B cell (primary cell): ENCODE measurements at regions not wholly inside any gene's neighbourhood (a gene's known extent, or its start where the extent isn't known, plus 50 kb on each side); places are given as distances from the start of the nearest gene placed in this dataset.

Experiments
- ATAC-seq: fragments of 200-7000 bp; cut with Tn5 transposase; one replicate; pipeline ENCODE4 v1.10.0; 2021; ENCODE audit warnings: low read depth, mild to moderate bottlenecking, moderate number of reproducible peaks, moderate library complexity
- CTCF ChIA-PET: fragments of 350-600 bp; sonication (Branson Sonifier 250); formaldehyde crosslinking; loops from one replicate; lab custom pipeline; 2021; ENCODE audit warnings: antibody characterized with exemption, inconsistent platforms; lab: Charles Lee
- POLR2A ChIA-PET: fragments of 350-600 bp; sonication (Branson Sonifier 250); formaldehyde crosslinking; loops from one replicate; lab custom pipeline; 2021; ENCODE audit warnings: antibody characterized with exemption; lab: Charles Lee
- DNase-seq: peaks from one replicate; pipeline ENCODE4 v3.0.0; 2013
- H2AFZ ChIP-seq: 2 replicates; pipeline ENCODE4 v1.6.1; 2012; ENCODE audit warnings: mild to moderate bottlenecking, low read depth, low read length; ENCODE audit not compliant: insufficient read depth, poor library complexity, severe bottlenecking
- H3K27ac ChIP-seq, 2 donors: 1 replicate in 1 of 2; 2 replicates in 1 of 2; pipeline ENCODE4 v1.5.1; 2012 to 2013; ENCODE audit warnings: low read length in 2 of 2, mild to moderate bottlenecking in 2 of 2, moderate library complexity in 1 of 2
- H3K27me3 ChIP-seq, 4 experiments: fragments of 200-600 bp in 1 of 4; sonication (generic) in 1 of 4; replicated peaks in 1 of 4; 1 replicate in 2 of 4; 2 replicates in 2 of 4; pipeline versions ENCODE4 v1.6.1 to v1.7.0; 2013 to 2016; ENCODE audit warnings: low read length in 3 of 4, mild to moderate bottlenecking in 2 of 4, mixed read lengths in 1 of 4, moderate library complexity in 1 of 4; ENCODE audit not compliant: insufficient read depth in 4 of 4, control insufficient read depth in 3 of 4; ENCODE audit errors: control extremely low read depth in 1 of 4
- H3K36me3 ChIP-seq, 2 experiments: replicated peaks in 1 of 2; 1 replicate in 1 of 2; 2 replicates in 1 of 2; pipeline versions ENCODE4 v1.6.1 to v1.7.1; 2013; ENCODE audit warnings: low read length in 1 of 2; ENCODE audit not compliant: insufficient read depth in 2 of 2, control insufficient read depth in 1 of 2; ENCODE audit errors: control extremely low read depth in 1 of 2, extremely low read depth in 1 of 2
- H3K4me1 ChIP-seq, 2 donors: fragments of 200-600 bp in 1 of 2; sonication (generic) in 1 of 2; 1 replicate in 1 of 2; 2 replicates in 1 of 2; pipeline versions ENCODE4 v1.5.1 to v1.6.1; 2013 to 2017; ENCODE audit warnings: low read length in 2 of 2; ENCODE audit not compliant: control insufficient read depth in 2 of 2, insufficient read depth in 2 of 2
- H3K4me2 ChIP-seq: replicated peaks from 2 replicates; pipeline ENCODE3; 2012; ENCODE audit warnings: mild to moderate bottlenecking, low read depth, low read length; ENCODE audit not compliant: poor library complexity, severe bottlenecking
- H3K4me3 ChIP-seq, 5 experiments: fragments of 200-600 bp in 1 of 5; sonication (generic) in 1 of 5; 1 replicate in 3 of 5; 2 replicates in 2 of 5; pipeline versions ENCODE4 v1.5.1 to v1.7.0; 2011 to 2016; ENCODE audit warnings: low read length in 4 of 5, mild to moderate bottlenecking in 4 of 5, low read depth in 2 of 5, control low read depth in 1 of 5, moderate library complexity in 1 of 5; ENCODE audit not compliant: insufficient read depth in 1 of 5; ENCODE audit errors: control extremely low read depth in 1 of 5, extremely low read depth in 1 of 5
- H3K79me2 ChIP-seq: fragments of 200-600 bp; sonication (generic); one replicate; pipeline ENCODE4 v1.6.0; 2016; ENCODE audit warnings: low read length; ENCODE audit not compliant: control insufficient read depth, insufficient read depth
- H3K9ac ChIP-seq: fragments of 200-600 bp; sonication (generic); 2 replicates; pipeline ENCODE4 v1.6.1; 2017; ENCODE audit warnings: mild to moderate bottlenecking, low read length, moderate library complexity
- H3K9me3 ChIP-seq, 3 donors: one replicate each; pipeline versions ENCODE4 v1.6.1 to v1.7.1; 2013; ENCODE audit warnings: low read length in 2 of 3; ENCODE audit not compliant: control insufficient read depth in 2 of 3, insufficient read depth in 1 of 3; ENCODE audit errors: control extremely low read depth in 1 of 3
- H4K20me1 ChIP-seq: 2 replicates; pipeline ENCODE4 v1.6.0; 2012; ENCODE audit warnings: mild to moderate bottlenecking, low read length; ENCODE audit not compliant: insufficient read depth, control insufficient read depth, poor library complexity, severe bottlenecking
- H3K27ac Mint-ChIP-seq: one replicate; pipeline ENCODE4 v1.8.0; 2021; ENCODE audit warnings: mixed read lengths
- H3K27me3 Mint-ChIP-seq: one replicate; pipeline ENCODE4 v1.8.0; 2021; ENCODE audit warnings: mixed read lengths
- H3K4me1 Mint-ChIP-seq: one replicate; pipeline ENCODE4 v1.8.0; 2021; ENCODE audit warnings: mixed read lengths
- H3K4me3 Mint-ChIP-seq: one replicate; pipeline ENCODE4 v1.8.0; 2021; ENCODE audit warnings: mixed read lengths
- H3K9me3 Mint-ChIP-seq: one replicate; pipeline ENCODE4 v1.8.0; 2022; ENCODE audit warnings: mixed read lengths; ENCODE audit not compliant: insufficient read depth
- EZH2 ChIP-seq: IDR thresholded peaks from 2 replicates; pipeline ENCODE4 v1.6.1; 2012; ENCODE audit warnings: borderline replicate concordance, low read depth, mild to moderate bottlenecking, moderate library complexity, low read length; ENCODE audit not compliant: insufficient read depth, poor library complexity, severe bottlenecking
- WGBS: methylation state at CpG from one replicate; pipeline ENCODE4 v1.1.5; 2013; ENCODE audit warnings: missing lambda C conversion rate; ENCODE audit not compliant: insufficient coverage; 5-methylcytosine and 5-hydroxymethylcytosine counted together
- intact Hi-C: fragments of 100-400 bp; cut with micrococcal nuclease; formaldehyde crosslinking; loops from one replicate; pipeline ENCODE4 v1.10.0; 2022
- TF ChIP-seq, protein P1 (sequence below): fragments of 200-600 bp; IDR thresholded peaks from one replicate; pipeline ENCODE4 v1.8.0; 2022; ENCODE audit warnings: antibody characterized with exemption, mild to moderate bottlenecking

- Histone ChIP-seq H3K4me3 (no peak overlapping the region), H3K4me2 (no peak overlapping the region), H3K36me3 (no peaks in the 10 kb centered on the region), H3K9ac (no peak overlapping the region), H3K27ac (no peak overlapping the region), H3K9me3 (peaks cover 2 to 7% (median 3%) of the 10 kb centered on the region in 3 donors), H4K20me1 (no peaks in the 10 kb centered on the region), H2AFZ (no peak overlapping the region), H3K27me3 (no peaks in the 10 kb centered on the region), H3K4me1 (no peaks in the 10 kb centered on the region), H3K79me2 (no peaks in the 10 kb centered on the region)
- DNase-seq (no peak), ATAC-seq (no peak)
- TF ChIP-seq, protein P1, sequence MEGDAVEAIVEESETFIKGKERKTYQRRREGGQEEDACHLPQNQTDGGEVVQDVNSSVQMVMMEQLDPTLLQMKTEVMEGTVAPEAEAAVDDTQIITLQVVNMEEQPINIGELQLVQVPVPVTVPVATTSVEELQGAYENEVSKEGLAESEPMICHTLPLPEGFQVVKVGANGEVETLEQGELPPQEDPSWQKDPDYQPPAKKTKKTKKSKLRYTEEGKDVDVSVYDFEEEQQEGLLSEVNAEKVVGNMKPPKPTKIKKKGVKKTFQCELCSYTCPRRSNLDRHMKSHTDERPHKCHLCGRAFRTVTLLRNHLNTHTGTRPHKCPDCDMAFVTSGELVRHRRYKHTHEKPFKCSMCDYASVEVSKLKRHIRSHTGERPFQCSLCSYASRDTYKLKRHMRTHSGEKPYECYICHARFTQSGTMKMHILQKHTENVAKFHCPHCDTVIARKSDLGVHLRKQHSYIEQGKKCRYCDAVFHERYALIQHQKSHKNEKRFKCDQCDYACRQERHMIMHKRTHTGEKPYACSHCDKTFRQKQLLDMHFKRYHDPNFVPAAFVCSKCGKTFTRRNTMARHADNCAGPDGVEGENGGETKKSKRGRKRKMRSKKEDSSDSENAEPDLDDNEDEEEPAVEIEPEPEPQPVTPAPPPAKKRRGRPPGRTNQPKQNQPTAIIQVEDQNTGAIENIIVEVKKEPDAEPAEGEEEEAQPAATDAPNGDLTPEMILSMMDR = no peak
- TF ChIP-seq EZH2 = no peak
- Mint-ChIP-seq H3K27ac (no peak overlapping the region), H3K4me1 (peaks cover 2% of the 10 kb centered on the region), H3K27me3 (no peaks in the 10 kb centered on the region), H3K9me3 (peaks cover 11% of the 10 kb centered on the region), H3K4me3 (no peak overlapping the region)
- CTCF ChIA-PET = no interaction called here
- POLR2A ChIA-PET = no interaction called here
- intact Hi-C loops = no loop called here
- no CpG with 5 or more reads among the region's 2 CpGs for WGBS
These were observed 360.5 kb downstream of the ICE1 start for GRCh38 chr5:5783021-5783420.

DNA sequence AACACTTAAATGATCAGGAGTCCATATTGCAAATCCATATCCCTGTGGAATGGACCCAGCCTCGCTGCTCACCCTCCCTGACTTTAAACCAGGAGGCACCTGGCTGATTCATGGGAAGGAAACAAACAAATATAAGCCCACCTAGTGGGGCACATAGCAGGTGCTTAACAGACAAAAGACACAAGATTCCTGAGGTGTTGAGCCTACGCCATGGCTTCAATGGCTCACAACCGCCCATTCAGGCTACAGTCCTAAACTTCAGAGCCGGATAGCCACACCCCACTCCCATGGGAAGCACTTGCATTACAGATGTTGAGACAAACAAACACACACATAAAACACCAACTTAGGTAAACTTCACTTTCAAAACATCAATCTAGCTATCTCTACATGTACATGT is 359.9 kb downstream of the ICE1 start:
- no peak overlapping the region for H3K27ac Mint-ChIP-seq
- TF ChIP-seq, protein P1 = no peak
- TF ChIP-seq EZH2 = no peak
- H3K27ac ChIP-seq = no peak overlapping the region
- peaks cover 2% of the 10 kb centered on the region for H3K4me1 Mint-ChIP-seq
- no peak overlapping the region for H3K9ac ChIP-seq
- H3K4me2 ChIP-seq = no peak overlapping the region
- CTCF ChIA-PET = no interaction called here
- peaks cover 2 to 4% (median 3%) of the 10 kb centered on the region in 3 donors for H3K9me3 ChIP-seq
- ATAC-seq (no peak), DNase-seq (no peak)
- no peaks in the 10 kb centered on the region for H4K20me1 ChIP-seq
- no peak overlapping the region for H3K4me3 Mint-ChIP-seq
- POLR2A ChIA-PET = no interaction called here
- H3K4me3 ChIP-seq = no peak overlapping the region
- H3K9me3 Mint-ChIP-seq = peaks cover 11% of the 10 kb centered on the region
- H3K4me1 ChIP-seq = no peaks in the 10 kb centered on the region
- intact Hi-C loops = no loop called here
- no peak overlapping the region for H2AFZ ChIP-seq
- no peaks in the 10 kb centered on the region for H3K27me3 ChIP-seq
- no peaks in the 10 kb centered on the region for H3K36me3 ChIP-seq
- 94% methylated on average over 4 of the region's 4 CpGs for WGBS
- no peaks in the 10 kb centered on the region for H3K79me2 ChIP-seq
- no peaks in the 10 kb centered on the region for H3K27me3 Mint-ChIP-seq
